Thoracic aorta (tissue), 2 donors: ENCODE measurements at regions not wholly inside any gene's neighbourhood (a gene's known extent, or its start where the extent isn't known, plus 50 kb on each side); places are given as distances from the start of the nearest gene placed in this dataset.
"Not testable (repeated sequence)": the region's sequence is repeated elsewhere in the genome, so short reads cannot be mapped to it uniquely, and the experiment has no call there.

Experiments used
- ATAC-seq: fragments of 150-250 bp; one replicate; pipeline ENCODE4 v1.8.0; 2017; ENCODE audit warnings: low read depth; ENCODE audit not compliant: insufficient number of reproducible peaks, low FRiP score
- DNase-seq: peaks from one replicate; pipeline ENCODE4 v3.0.0-alpha.2; 2020; ENCODE audit warnings: low spot score
- H3K27ac ChIP-seq, 2 donors: fragments of 200-600 bp; sonication (generic); 1 replicate in 1 of 2; 2 replicates in 1 of 2; pipeline ENCODE4 v1.5.1; 2016; ENCODE audit warnings: mild to moderate bottlenecking in 2 of 2, moderate library complexity in 2 of 2
- H3K27me3 ChIP-seq: fragments of 200-600 bp; sonication (generic); replicated peaks from 2 replicates; pipeline ENCODE4 v1.6.0; 2016; ENCODE audit warnings: mild to moderate bottlenecking; ENCODE audit not compliant: insufficient read depth
- H3K36me3 ChIP-seq: fragments of 200-600 bp; sonication (generic); one replicate; pipeline ENCODE4 v1.5.1; 2016
- H3K4me1 ChIP-seq, 2 donors: fragments of 200-600 bp; sonication (generic); 1 replicate in 1 of 2; 2 replicates in 1 of 2; pipeline versions ENCODE4 v1.5.1 to v1.6.0; 2016; ENCODE audit warnings: low read depth in 2 of 2, mild to moderate bottlenecking in 1 of 2; ENCODE audit not compliant: control insufficient read depth in 1 of 2
- H3K4me3 ChIP-seq: fragments of 200-600 bp; sonication (generic); 2 replicates; pipeline ENCODE4 v1.5.1; 2016; ENCODE audit warnings: mild to moderate bottlenecking
- H3K9me3 ChIP-seq: fragments of 200-600 bp; sonication (generic); 2 replicates; pipeline ENCODE4 v1.5.1; 2016
- TF ChIP-seq, protein P1 (sequence below): fragments of 200-600 bp; sonication (generic); IDR thresholded peaks from one replicate; pipeline ENCODE4 v1.5.1; 2019; ENCODE audit warnings: antibody characterized with exemption

DNA sequence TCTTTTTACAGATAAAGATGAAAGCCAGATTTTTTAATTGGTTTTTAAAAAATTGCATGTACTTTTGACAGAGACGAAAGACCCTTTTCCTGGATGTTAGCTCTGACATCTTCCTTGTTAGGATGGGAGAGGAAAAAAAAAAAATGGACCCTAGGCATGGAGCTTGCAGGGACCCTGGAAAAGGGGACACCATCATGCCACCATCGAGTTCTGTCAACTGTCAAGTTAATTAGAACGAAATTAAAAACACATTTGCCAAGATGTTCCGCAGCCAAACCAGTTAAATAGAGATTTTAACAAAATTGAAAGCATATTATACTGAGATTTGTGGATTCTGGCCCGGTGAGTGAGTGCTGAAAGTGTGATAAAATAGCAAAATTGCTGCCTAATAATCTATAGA is 202.6 kb downstream of the BUB3 start:
- no peak overlapping the region for H3K4me3 ChIP-seq
- DNase-seq (no peak), ATAC-seq (no peak)
- H3K9me3 ChIP-seq, result no peaks in the 10 kb centered on the region
- H3K4me1 ChIP-seq, result no peaks in the 10 kb centered on the region
- H3K36me3 ChIP-seq, result no peaks in the 10 kb centered on the region
- H3K27me3 ChIP-seq, result no peaks in the 10 kb centered on the region
- TF ChIP-seq, protein P1, sequence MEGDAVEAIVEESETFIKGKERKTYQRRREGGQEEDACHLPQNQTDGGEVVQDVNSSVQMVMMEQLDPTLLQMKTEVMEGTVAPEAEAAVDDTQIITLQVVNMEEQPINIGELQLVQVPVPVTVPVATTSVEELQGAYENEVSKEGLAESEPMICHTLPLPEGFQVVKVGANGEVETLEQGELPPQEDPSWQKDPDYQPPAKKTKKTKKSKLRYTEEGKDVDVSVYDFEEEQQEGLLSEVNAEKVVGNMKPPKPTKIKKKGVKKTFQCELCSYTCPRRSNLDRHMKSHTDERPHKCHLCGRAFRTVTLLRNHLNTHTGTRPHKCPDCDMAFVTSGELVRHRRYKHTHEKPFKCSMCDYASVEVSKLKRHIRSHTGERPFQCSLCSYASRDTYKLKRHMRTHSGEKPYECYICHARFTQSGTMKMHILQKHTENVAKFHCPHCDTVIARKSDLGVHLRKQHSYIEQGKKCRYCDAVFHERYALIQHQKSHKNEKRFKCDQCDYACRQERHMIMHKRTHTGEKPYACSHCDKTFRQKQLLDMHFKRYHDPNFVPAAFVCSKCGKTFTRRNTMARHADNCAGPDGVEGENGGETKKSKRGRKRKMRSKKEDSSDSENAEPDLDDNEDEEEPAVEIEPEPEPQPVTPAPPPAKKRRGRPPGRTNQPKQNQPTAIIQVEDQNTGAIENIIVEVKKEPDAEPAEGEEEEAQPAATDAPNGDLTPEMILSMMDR, result no peak
- H3K27ac ChIP-seq, result no peak overlapping the region

DNA sequence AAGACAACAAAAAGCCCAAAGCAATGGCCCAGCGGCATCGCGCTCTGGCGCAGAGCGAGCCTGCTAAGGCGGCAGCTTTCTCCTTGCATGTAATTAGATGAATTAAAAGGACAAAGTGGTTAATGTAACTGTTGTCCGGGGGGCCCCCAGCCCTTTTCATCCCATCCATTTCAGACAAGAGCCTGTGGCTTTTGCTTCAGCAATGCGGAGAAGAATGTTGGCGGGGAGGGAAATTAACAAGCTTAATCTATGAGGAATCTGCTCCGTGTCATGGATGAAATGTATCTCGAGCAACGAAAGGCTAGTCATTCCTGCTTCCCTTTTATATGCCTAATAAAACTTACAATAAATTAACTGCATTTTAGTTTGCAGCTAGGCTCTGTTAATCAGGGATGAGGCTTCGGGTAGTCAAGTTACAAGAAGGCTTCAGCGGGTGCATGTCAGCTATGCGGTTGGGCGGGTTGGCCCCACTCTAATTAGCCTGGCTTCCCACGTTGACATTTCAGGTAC is 203.3 kb downstream of the BUB3 start:
- TF ChIP-seq, protein P1, result no peak
- ATAC-seq (no peak), DNase-seq (no peak)
- H3K4me1 ChIP-seq, result no peaks in the 10 kb centered on the region
- H3K9me3 ChIP-seq, result no peaks in the 10 kb centered on the region
- H3K27ac ChIP-seq, result no peak overlapping the region
- H3K27me3 ChIP-seq, result no peaks in the 10 kb centered on the region
- no peaks in the 10 kb centered on the region for H3K36me3 ChIP-seq
- no peak overlapping the region for H3K4me3 ChIP-seq

DNA sequence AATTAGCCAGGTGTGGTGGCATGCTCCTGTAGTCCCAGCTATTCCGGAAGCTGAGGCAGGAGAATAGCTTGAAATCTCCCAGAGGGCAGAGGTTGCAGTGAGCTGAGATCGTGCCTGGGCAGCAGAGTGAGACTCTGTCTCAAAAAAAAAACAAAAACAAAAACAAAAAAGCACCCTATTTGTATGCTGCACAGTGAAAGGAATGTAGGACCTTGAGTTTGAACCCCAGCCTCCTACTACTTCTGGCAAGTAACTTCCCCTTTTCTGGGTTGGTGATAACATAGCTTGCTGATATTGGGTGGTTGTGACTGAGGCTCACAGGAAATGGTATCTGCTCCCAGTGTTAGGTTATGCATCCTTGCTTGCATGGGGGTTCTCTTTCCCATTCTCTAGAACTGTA is 205.3 kb downstream of the BUB3 start:
- H3K4me3 ChIP-seq, result no peak overlapping the region
- ATAC-seq, result no peak
- TF ChIP-seq, protein P1, result no peak

DNA sequence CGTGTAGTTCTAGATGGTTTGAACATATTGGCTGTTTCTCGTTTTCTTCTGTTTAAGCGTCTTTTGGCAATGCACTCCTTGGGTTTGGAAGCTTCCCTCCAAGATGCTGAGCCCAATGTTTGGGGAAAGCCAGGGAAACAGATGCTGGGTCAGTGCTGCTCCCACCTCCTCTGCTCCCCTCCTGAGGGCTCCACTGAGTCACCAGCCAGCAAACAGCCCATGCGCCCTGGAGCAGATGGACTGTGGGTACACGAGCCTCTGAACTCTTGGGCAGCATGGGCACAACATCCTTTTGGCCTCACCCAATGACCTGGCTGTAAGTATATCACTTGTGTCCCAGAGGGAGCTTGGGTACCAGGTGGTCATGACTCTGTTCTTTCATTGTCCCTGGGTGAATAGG is 207.6 kb downstream of the BUB3 start:
- TF ChIP-seq, protein P1, result no peak
- no peaks in the 10 kb centered on the region for H3K4me1 ChIP-seq
- DNase-seq, result no peak
- no peak for ATAC-seq
- no peak overlapping the region for H3K27ac ChIP-seq
- no peaks in the 10 kb centered on the region for H3K27me3 ChIP-seq
- H3K9me3 ChIP-seq, result no peaks in the 10 kb centered on the region
- no peak overlapping the region for H3K4me3 ChIP-seq
- no peaks in the 10 kb centered on the region for H3K36me3 ChIP-seq

More for the DNA sequence above, 205.3 kb downstream of the BUB3 start:
- no peaks in the 10 kb centered on the region for H3K36me3 ChIP-seq
- H3K9me3 ChIP-seq, result no peaks in the 10 kb centered on the region
- DNase-seq, result no peak
- no peaks in the 10 kb centered on the region for H3K4me1 ChIP-seq
- no peaks in the 10 kb centered on the region for H3K27me3 ChIP-seq
- no peak overlapping the region for H3K27ac ChIP-seq

DNA sequence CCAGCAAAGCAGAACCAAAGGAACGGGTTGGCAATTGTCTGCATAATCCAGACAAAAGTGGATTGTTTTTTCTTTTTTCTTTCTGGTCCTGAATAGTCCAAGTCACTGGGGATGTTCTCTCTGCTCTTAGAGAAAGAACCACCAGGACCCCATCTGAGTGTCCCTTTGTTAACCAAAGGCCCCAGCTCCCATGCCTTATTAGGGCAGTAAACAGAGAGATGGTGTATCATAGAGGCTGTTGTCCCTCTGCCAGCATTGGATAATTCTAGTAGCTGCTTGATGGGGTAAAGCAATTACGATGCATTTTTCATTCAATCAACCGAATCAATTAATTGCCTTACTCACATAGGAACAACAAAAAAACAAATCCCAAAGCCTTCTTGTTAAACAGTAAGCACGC is 213.0 kb downstream of the BUB3 start:
- no peak overlapping the region for H3K4me3 ChIP-seq
- ATAC-seq, result peak; percentile 36
- no peak overlapping the region for H3K27ac ChIP-seq
- TF ChIP-seq, protein P1, result no peak
- no peaks in the 10 kb centered on the region for H3K36me3 ChIP-seq
- H3K27me3 ChIP-seq, result no peaks in the 10 kb centered on the region
- DNase-seq, result no peak
- no peaks in the 10 kb centered on the region for H3K9me3 ChIP-seq
- H3K4me1 ChIP-seq, result no peaks in the 10 kb centered on the region

DNA sequence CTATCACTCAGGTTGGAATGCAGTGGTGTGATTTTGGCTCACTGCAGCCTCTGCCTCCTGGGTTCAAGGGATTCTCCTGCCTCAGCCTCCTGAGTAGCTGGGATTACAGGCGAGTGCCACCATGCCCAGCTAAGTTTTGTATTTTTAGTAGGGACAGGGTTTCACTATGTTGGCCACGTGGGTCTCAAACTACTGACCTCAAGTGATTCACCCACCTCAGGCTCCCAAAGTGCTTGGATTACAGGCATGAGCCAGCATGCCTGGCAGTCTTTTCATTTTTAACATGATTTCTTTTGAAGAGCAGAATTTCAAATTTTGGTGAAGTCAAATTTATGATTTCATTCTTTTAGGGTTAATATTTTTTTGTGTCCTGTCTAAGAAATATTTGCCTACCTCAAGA is 217.4 kb downstream of the BUB3 start:
- ATAC-seq, H3K27ac ChIP-seq, DNase-seq, H3K27me3 ChIP-seq, H3K4me1 ChIP-seq, H3K4me3 ChIP-seq, H3K9me3 ChIP-seq, H3K36me3 ChIP-seq: not testable (repeated sequence)
